NB4 (cell line): ENCODE measurements at regions not wholly inside any gene's neighbourhood (a gene's known extent, or its start where the extent isn't known, plus 50 kb on each side); places are given as distances from the start of the nearest gene placed in this dataset.

ENCODE experiments used
- DNase-seq: peaks from one replicate; pipeline ENCODE4 v3.0.0; 2010; ENCODE audit warnings: low read depth
- H3K4me3 ChIP-seq: one replicate; pipeline ENCODE4 v1.5.1; 2011; ENCODE audit warnings: mild to moderate bottlenecking, low read depth, low read length, moderate library complexity
- MYC ChIP-seq: IDR thresholded peaks from 2 replicates; pipeline ENCODE4 v1.6.1; 2011; ENCODE audit warnings: low read depth, low read length
- POLR2A ChIP-seq: IDR thresholded peaks from 2 replicates; pipeline ENCODE4 v1.6.1; 2011; ENCODE audit warnings: mild to moderate bottlenecking; ENCODE audit not compliant: insufficient read length; ENCODE audit errors: extremely low read depth
- TF ChIP-seq, protein P1 (sequence below): IDR thresholded peaks from one replicate; pipeline ENCODE4 v1.5.1; 2012; ENCODE audit warnings: low read depth, low read length
- TF ChIP-seq, protein P2 (sequence below): IDR thresholded peaks from 2 replicates; pipeline ENCODE4 v1.6.1; 2011; ENCODE audit warnings: low read depth, low read length

DNA sequence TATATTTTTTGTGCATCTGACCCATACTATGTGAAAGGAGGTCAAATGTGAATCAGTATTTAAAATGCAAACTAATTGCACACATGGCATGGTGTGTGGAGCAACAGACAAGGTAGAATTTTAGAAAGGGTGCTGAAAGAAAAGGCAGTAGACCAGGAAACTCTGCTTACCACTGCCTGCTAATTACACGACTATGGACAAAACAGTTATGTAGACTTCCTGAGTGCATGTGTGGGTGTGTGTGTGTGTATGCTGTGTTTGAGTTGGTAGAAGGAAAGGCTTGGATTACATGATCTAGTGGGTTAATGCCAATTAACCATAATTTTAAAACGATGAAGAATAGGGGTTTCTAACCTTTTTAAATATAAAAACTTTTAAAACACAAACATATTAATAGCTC lies 349.9 kb downstream of the SH3GL2 start:
- DNase-seq = no peak
- TF ChIP-seq, protein P1, sequence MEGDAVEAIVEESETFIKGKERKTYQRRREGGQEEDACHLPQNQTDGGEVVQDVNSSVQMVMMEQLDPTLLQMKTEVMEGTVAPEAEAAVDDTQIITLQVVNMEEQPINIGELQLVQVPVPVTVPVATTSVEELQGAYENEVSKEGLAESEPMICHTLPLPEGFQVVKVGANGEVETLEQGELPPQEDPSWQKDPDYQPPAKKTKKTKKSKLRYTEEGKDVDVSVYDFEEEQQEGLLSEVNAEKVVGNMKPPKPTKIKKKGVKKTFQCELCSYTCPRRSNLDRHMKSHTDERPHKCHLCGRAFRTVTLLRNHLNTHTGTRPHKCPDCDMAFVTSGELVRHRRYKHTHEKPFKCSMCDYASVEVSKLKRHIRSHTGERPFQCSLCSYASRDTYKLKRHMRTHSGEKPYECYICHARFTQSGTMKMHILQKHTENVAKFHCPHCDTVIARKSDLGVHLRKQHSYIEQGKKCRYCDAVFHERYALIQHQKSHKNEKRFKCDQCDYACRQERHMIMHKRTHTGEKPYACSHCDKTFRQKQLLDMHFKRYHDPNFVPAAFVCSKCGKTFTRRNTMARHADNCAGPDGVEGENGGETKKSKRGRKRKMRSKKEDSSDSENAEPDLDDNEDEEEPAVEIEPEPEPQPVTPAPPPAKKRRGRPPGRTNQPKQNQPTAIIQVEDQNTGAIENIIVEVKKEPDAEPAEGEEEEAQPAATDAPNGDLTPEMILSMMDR = no peak
- TF ChIP-seq, protein P2, sequence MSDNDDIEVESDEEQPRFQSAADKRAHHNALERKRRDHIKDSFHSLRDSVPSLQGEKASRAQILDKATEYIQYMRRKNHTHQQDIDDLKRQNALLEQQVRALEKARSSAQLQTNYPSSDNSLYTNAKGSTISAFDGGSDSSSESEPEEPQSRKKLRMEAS = no peak
- TF ChIP-seq MYC = no peak
- TF ChIP-seq POLR2A = no peak
- H3K4me3 ChIP-seq = no peak overlapping the region

DNA sequence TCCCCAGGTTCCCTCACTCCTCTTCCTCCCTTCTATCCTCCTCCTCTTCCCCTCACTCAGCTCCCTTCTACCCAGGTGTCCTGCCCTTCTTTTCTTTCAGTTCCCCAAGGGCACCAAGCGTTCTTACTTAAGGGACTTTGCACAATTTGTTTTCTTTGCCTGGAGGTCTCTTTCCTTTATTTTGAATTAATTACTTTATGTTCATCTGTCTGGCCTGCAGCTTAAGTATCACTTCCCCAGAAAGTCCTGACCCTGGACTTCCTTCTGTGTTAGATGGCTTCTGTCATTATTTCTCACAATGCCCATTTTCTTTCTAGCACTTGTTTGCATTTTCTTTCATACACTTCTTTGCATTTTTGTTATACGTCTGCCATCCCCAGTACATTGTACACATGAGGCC lies 350.6 kb downstream of the SH3GL2 start:
- no peak for DNase-seq
- TF ChIP-seq MYC (no peak), POLR2A (no peak)
- TF ChIP-seq, protein P1 = no peak
- TF ChIP-seq, protein P2 = no peak
- no peak overlapping the region for H3K4me3 ChIP-seq

DNA sequence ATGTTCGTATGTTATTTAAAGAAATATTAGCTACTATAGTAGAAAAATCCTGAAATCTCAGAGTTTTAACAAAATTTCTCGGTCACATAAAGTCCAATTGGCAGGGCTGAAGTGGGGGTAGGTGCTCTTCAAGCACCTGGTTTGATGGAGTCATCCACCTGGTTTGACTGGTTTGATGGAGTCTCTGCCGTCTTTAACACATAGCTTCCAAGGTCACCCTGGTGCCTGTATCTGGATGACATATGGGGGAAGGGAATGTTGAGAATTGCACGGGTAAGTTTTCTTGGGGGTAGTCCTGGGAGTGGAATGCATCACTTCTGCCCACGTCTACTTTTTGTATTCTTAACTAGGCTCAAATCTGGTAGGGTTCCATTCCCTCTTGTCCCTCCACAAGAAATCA lies 351.2 kb downstream of the SH3GL2 start:
- no peak for DNase-seq
- TF ChIP-seq POLR2A (no peak), MYC (no peak)
- TF ChIP-seq, protein P2 = no peak
- TF ChIP-seq, protein P1 = no peak
- no peak overlapping the region for H3K4me3 ChIP-seq

DNA sequence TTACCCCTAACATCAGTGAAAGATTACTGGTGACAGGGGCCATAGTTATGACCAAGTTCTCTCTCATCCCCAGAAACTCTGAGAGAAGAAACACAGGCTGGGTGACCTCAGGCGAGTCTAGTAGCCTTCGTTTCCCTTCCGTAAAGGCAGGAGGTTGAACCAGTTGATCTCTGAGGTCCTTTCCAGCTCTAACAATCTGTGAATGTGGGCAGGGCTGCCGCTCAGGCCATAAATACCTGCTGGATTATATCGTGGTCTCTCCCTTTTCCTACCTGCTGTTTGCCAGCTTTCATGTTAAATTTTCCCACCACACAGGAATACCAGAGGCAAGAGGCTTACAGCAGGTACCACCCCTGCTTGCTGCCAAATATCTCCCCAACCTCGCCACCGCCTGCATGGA lies 357.5 kb downstream of the SH3GL2 start:
- DNase-seq = no peak
- no peak overlapping the region for H3K4me3 ChIP-seq
- TF ChIP-seq, protein P2 = no peak
- no peak for TF ChIP-seq MYC
- TF ChIP-seq, protein P1 = no peak
- TF ChIP-seq POLR2A = no peak

- H3K4me3 ChIP-seq = no peak overlapping the region
- TF ChIP-seq, protein P2 = no peak
- TF ChIP-seq, protein P1 = no peak
- no peak for TF ChIP-seq MYC
- no peak for TF ChIP-seq POLR2A
- DNase-seq = no peak
Observed at GRCh38 chr9:17938035-17938655, 359.3 kb downstream of the SH3GL2 start.

GRCh38 chr9:17942498-17942897 lies 363.6 kb downstream of the SH3GL2 start:
- TF ChIP-seq, protein P2 = no peak
- TF ChIP-seq, protein P1 = no peak
- TF ChIP-seq MYC = no peak
- TF ChIP-seq POLR2A = no peak
- no peak overlapping the region for H3K4me3 ChIP-seq
- no peak for DNase-seq
